Osteoblast (primary cell): ENCODE measurements at regions not wholly inside any gene's neighbourhood (a gene's known extent, or its start where the extent isn't known, plus 50 kb on each side); places are given as distances from the start of the nearest gene placed in this dataset.

Source experiments
- DNase-seq: peaks from one replicate; pipeline ENCODE4 v3.0.0; 2011; ENCODE audit warnings: low spot score, mixed read lengths; ENCODE audit not compliant: insufficient read length; ENCODE audit errors: missing footprints
- H2AFZ ChIP-seq: 2 replicates; pipeline ENCODE4 v1.6.0; 2011; ENCODE audit warnings: mild to moderate bottlenecking, low read length
- H3K27ac ChIP-seq: 2 replicates; pipeline ENCODE4 v1.5.1; 2011; ENCODE audit warnings: mild to moderate bottlenecking, low read depth, low read length, moderate library complexity
- H3K27me3 ChIP-seq: 2 replicates; pipeline ENCODE4 v1.6.0; 2012; ENCODE audit warnings: mild to moderate bottlenecking, control low read depth, inconsistent platforms, low read length, moderate library complexity; ENCODE audit not compliant: insufficient read depth
- H3K36me3 ChIP-seq: 2 replicates; pipeline ENCODE4 v1.5.1; 2011; ENCODE audit warnings: mild to moderate bottlenecking, low read length, control low read depth, moderate library complexity; ENCODE audit not compliant: insufficient read depth
- H3K4me1 ChIP-seq: 2 replicates; pipeline ENCODE4 v1.5.1; 2011; ENCODE audit warnings: mild to moderate bottlenecking, low read length, control low read depth, moderate library complexity; ENCODE audit not compliant: insufficient read depth
- H3K4me2 ChIP-seq: 2 replicates; pipeline ENCODE4 v1.6.0; 2011; ENCODE audit warnings: mild to moderate bottlenecking, low read length; ENCODE audit not compliant: insufficient read depth
- H3K4me3 ChIP-seq: fragments of 200-600 bp; sonication (generic); 3 replicates; pipeline ENCODE4 v1.5.1; 2012; ENCODE audit warnings: mild to moderate bottlenecking, low read length, inconsistent platforms; ENCODE audit not compliant: insufficient read depth
- H3K79me2 ChIP-seq: 2 replicates; pipeline ENCODE4 v1.6.0; 2012; ENCODE audit warnings: mild to moderate bottlenecking, low read length, control low read depth, inconsistent platforms; ENCODE audit not compliant: insufficient read depth
- H3K9me3 ChIP-seq: 2 replicates; pipeline ENCODE4 v1.5.1; 2011; ENCODE audit warnings: low read depth, low read length, control low read depth
- H4K20me1 ChIP-seq: 2 replicates; pipeline ENCODE4 v1.6.0; 2012; ENCODE audit warnings: mild to moderate bottlenecking, low read length, control low read depth; ENCODE audit not compliant: insufficient read depth
- CTCF ChIP-seq: IDR thresholded peaks from 2 replicates; pipeline ENCODE4 v1.5.1; 2011; ENCODE audit warnings: mild to moderate bottlenecking, low read depth, low read length, moderate library complexity; ENCODE audit errors: extremely low read depth

- no peaks in the 10 kb centered on the region for H4K20me1 ChIP-seq
- H3K4me1 ChIP-seq, result peaks cover 5% of the 10 kb centered on the region
- no peaks in the 10 kb centered on the region for H3K36me3 ChIP-seq
- H3K27me3 ChIP-seq, result no peaks in the 10 kb centered on the region
- H3K27ac ChIP-seq, result no peak overlapping the region
- no peak overlapping the region for H3K4me2 ChIP-seq
- no peaks in the 10 kb centered on the region for H3K9me3 ChIP-seq
- TF ChIP-seq CTCF, result no peak
- H3K79me2 ChIP-seq, result no peaks in the 10 kb centered on the region
- DNase-seq, result no peak
- no peak overlapping the region for H3K4me3 ChIP-seq
- H2AFZ ChIP-seq, result no peak overlapping the region
Measured at GRCh38 chr14:55902241-55902640, 216.0 kb upstream of the PELI2 start.

GRCh38 chr14:55904086-55904485 is 214.1 kb upstream of the PELI2 start:
- Histone ChIP-seq H3K9me3 (no peaks in the 10 kb centered on the region), H3K36me3 (no peaks in the 10 kb centered on the region), H3K79me2 (no peaks in the 10 kb centered on the region), H3K27ac (no peak overlapping the region), H4K20me1 (no peaks in the 10 kb centered on the region), H2AFZ (no peak overlapping the region), H3K4me3 (no peak overlapping the region), H3K4me1 (peaks cover 5% of the 10 kb centered on the region), H3K27me3 (no peaks in the 10 kb centered on the region), H3K4me2 (no peak overlapping the region)
- DNase-seq, result no peak
- no peak for TF ChIP-seq CTCF

- Histone ChIP-seq H3K4me1 (peaks cover 12% of the 10 kb centered on the region), H3K27me3 (no peaks in the 10 kb centered on the region), H3K79me2 (no peaks in the 10 kb centered on the region), H3K4me3 (no peak overlapping the region), H3K27ac (no peak overlapping the region), H2AFZ (no peak overlapping the region), H3K36me3 (no peaks in the 10 kb centered on the region), H3K9me3 (no peaks in the 10 kb centered on the region), H3K4me2 (no peak overlapping the region), H4K20me1 (no peaks in the 10 kb centered on the region)
- TF ChIP-seq CTCF, result no peak
- DNase-seq, result no peak
Measured at GRCh38 chr14:55908106-55908505, 210.1 kb upstream of the PELI2 start.

- Histone ChIP-seq H3K4me1 (peaks cover 25% of the 10 kb centered on the region), H3K36me3 (no peaks in the 10 kb centered on the region), H3K27me3 (no peaks in the 10 kb centered on the region), H3K27ac (no peak overlapping the region), H2AFZ (no peak overlapping the region), H3K4me3 (no peak overlapping the region), H4K20me1 (no peaks in the 10 kb centered on the region), H3K79me2 (no peaks in the 10 kb centered on the region), H3K9me3 (no peaks in the 10 kb centered on the region), H3K4me2 (no peak overlapping the region)
- DNase-seq, result no peak
- TF ChIP-seq CTCF, result no peak
Measured at GRCh38 chr14:55909879-55910278, 208.3 kb upstream of the PELI2 start.
